ENCODE measurements at regions not wholly inside any gene's neighbourhood (a gene's known extent, or its start where the extent isn't known, plus 50 kb on each side); places are given as distances from the start of the nearest gene placed in this dataset.

- POLR2A ChIA-PET, result no interaction called here
- no peaks in the 10 kb centered on the region for H3K4me1 Mint-ChIP-seq (ENCODE audit: low read depth)
- CTCF ChIA-PET, result no interaction called here
These were observed 552.1 kb downstream of the DCDC2C start for GRCh38 chr2:4255491-4255890.

GRCh38 chr2:4256351-4256750 lies 553.0 kb downstream of the DCDC2C start:
- no peak for DNase-seq
- Mint-ChIP-seq H3K4me1 (ENCODE audit: low read depth) (no peaks in the 10 kb centered on the region), H3K36me3 (no peaks in the 10 kb centered on the region), H3K27ac (no peak overlapping the region), H3K9me3 (peaks cover 12% of the 10 kb centered on the region), H3K27me3 (no peaks in the 10 kb centered on the region), H3K4me3 (no peak overlapping the region)
- ChIA-PET POLR2A (no interaction called here), CTCF (no interaction called here)
- intact Hi-C loops (cut with micrococcal nuclease), result no loop called here

More at GRCh38 chr2:4255491-4255890, 552.1 kb downstream of the DCDC2C start:
- Mint-ChIP-seq H3K4me3 (no peak overlapping the region), H3K9me3 (peaks cover 9% of the 10 kb centered on the region), H3K27me3 (no peaks in the 10 kb centered on the region), H3K27ac (no peak overlapping the region), H3K36me3 (no peaks in the 10 kb centered on the region)
- intact Hi-C loops (cut with micrococcal nuclease), result no loop called here
- DNase-seq, result no peak

- peaks cover 10% of the 10 kb centered on the region for H3K9me3 Mint-ChIP-seq
- intact Hi-C loops (cut with micrococcal nuclease), result no loop called here
- no peaks in the 10 kb centered on the region for H3K4me1 Mint-ChIP-seq (ENCODE audit: low read depth)
- no peaks in the 10 kb centered on the region for H3K36me3 Mint-ChIP-seq
- no peak overlapping the region for H3K27ac Mint-ChIP-seq
- H3K27me3 Mint-ChIP-seq, result no peaks in the 10 kb centered on the region
- CTCF ChIA-PET, result no interaction called here
- H3K4me3 Mint-ChIP-seq, result no peak overlapping the region
- POLR2A ChIA-PET, result no interaction called here
- no peak for DNase-seq
These were observed 555.2 kb downstream of the DCDC2C start for GRCh38 chr2:4258563-4258962.

GRCh38 chr2:4265936-4266335 lies 562.6 kb downstream of the DCDC2C start:
- intact Hi-C loops (cut with micrococcal nuclease), result no loop called here
- Mint-ChIP-seq H3K27ac (no peak overlapping the region), H3K4me3 (no peak overlapping the region), H3K4me1 (ENCODE audit: low read depth) (no peaks in the 10 kb centered on the region), H3K27me3 (no peaks in the 10 kb centered on the region), H3K36me3 (no peaks in the 10 kb centered on the region), H3K9me3 (peaks cover 4% of the 10 kb centered on the region)
- DNase-seq, result no peak
- ChIA-PET CTCF (no interaction called here), POLR2A (no interaction called here)

- no peaks in the 10 kb centered on the region for H3K27me3 Mint-ChIP-seq
- H3K27ac Mint-ChIP-seq, result no peak overlapping the region
- intact Hi-C loops (cut with micrococcal nuclease), result no loop called here
- no peaks in the 10 kb centered on the region for H3K36me3 Mint-ChIP-seq
- H3K4me3 Mint-ChIP-seq, result no peak overlapping the region
- H3K9me3 Mint-ChIP-seq, result peaks cover 4% of the 10 kb centered on the region
- DNase-seq, result no peak
- ChIA-PET POLR2A (no interaction called here), CTCF (no interaction called here)
- no peaks in the 10 kb centered on the region for H3K4me1 Mint-ChIP-seq (ENCODE audit: low read depth)
These were observed 566.5 kb downstream of the DCDC2C start for GRCh38 chr2:4269885-4270284.

GRCh38 chr2:4272261-4272858 lies 569.0 kb downstream of the DCDC2C start:
- Mint-ChIP-seq H3K36me3 (no peaks in the 10 kb centered on the region), H3K4me1 (ENCODE audit: low read depth) (no peaks in the 10 kb centered on the region), H3K27me3 (no peaks in the 10 kb centered on the region), H3K9me3 (peaks cover 7% of the 10 kb centered on the region), H3K27ac (no peak overlapping the region), H3K4me3 (no peak overlapping the region)
- POLR2A ChIA-PET, result no interaction called here
- intact Hi-C loops (cut with micrococcal nuclease), result no loop called here
- CTCF ChIA-PET, result no interaction called here
- DNase-seq, result no peak

- Mint-ChIP-seq H3K27me3 (no peaks in the 10 kb centered on the region), H3K9me3 (peaks cover 8% of the 10 kb centered on the region), H3K36me3 (no peaks in the 10 kb centered on the region), H3K4me1 (ENCODE audit: low read depth) (no peaks in the 10 kb centered on the region), H3K27ac (no peak overlapping the region), H3K4me3 (no peak overlapping the region)
- ChIA-PET CTCF (interaction anchor here (0.6 kb wide), 1 partner anchor 1932 kb away, joined by 3 read pairs; no protein-coding TSS in a partner anchor), POLR2A (no interaction called here)
- intact Hi-C loops (cut with micrococcal nuclease), result no loop called here
- DNase-seq, result no peak
These were observed 575.0 kb downstream of the DCDC2C start for GRCh38 chr2:4278392-4278791.

- ChIA-PET CTCF (no interaction called here), POLR2A (no interaction called here)
- Mint-ChIP-seq H3K9me3 (peaks cover 8% of the 10 kb centered on the region), H3K36me3 (no peaks in the 10 kb centered on the region), H3K4me3 (no peak overlapping the region), H3K4me1 (ENCODE audit: low read depth) (no peaks in the 10 kb centered on the region), H3K27ac (no peak overlapping the region), H3K27me3 (no peaks in the 10 kb centered on the region)
- intact Hi-C loops (cut with micrococcal nuclease), result no loop called here
- DNase-seq, result no peak
These were observed 576.1 kb downstream of the DCDC2C start for GRCh38 chr2:4279431-4279830.

GRCh38 chr2:4291430-4291829 lies 588.1 kb downstream of the DCDC2C start:
- no peaks in the 10 kb centered on the region for H3K36me3 Mint-ChIP-seq
- peaks cover 11% of the 10 kb centered on the region for H3K9me3 Mint-ChIP-seq
- no peaks in the 10 kb centered on the region for H3K4me1 Mint-ChIP-seq (ENCODE audit: low read depth)
- DNase-seq, result no peak
- H3K27ac Mint-ChIP-seq, result no peak overlapping the region
- H3K4me3 Mint-ChIP-seq, result no peak overlapping the region
- CTCF ChIA-PET, result no interaction called here
- H3K27me3 Mint-ChIP-seq, result no peaks in the 10 kb centered on the region
- POLR2A ChIA-PET, result no interaction called here
- intact Hi-C loops (cut with micrococcal nuclease), result no loop called here

- H3K27ac Mint-ChIP-seq, result no peak overlapping the region
These were observed 592.3 kb downstream of the DCDC2C start for GRCh38 chr2:4295680-4296079.

GRCh38 chr2:4300616-4301015 lies 597.2 kb downstream of the DCDC2C start:
- no peak overlapping the region for H3K4me3 Mint-ChIP-seq
- H3K4me1 Mint-ChIP-seq (ENCODE audit: low read depth), result no peaks in the 10 kb centered on the region
- no peaks in the 10 kb centered on the region for H3K27me3 Mint-ChIP-seq
- H3K9me3 Mint-ChIP-seq, result peaks cover 11% of the 10 kb centered on the region
- no peak for DNase-seq
- H3K27ac Mint-ChIP-seq, result no peak overlapping the region
- H3K36me3 Mint-ChIP-seq, result no peaks in the 10 kb centered on the region
- ChIA-PET POLR2A (no interaction called here), CTCF (no interaction called here)
- intact Hi-C loops (cut with micrococcal nuclease), result no loop called here

More at GRCh38 chr2:4295680-4296079, 592.3 kb downstream of the DCDC2C start:
- no peak overlapping the region for H3K4me3 Mint-ChIP-seq
- DNase-seq, result no peak
- H3K36me3 Mint-ChIP-seq, result no peaks in the 10 kb centered on the region
- CTCF ChIA-PET, result no interaction called here
- H3K9me3 Mint-ChIP-seq, result peaks cover 10% of the 10 kb centered on the region
- H3K27me3 Mint-ChIP-seq, result no peaks in the 10 kb centered on the region
- POLR2A ChIA-PET, result no interaction called here
- intact Hi-C loops (cut with micrococcal nuclease), result no loop called here
- no peaks in the 10 kb centered on the region for H3K4me1 Mint-ChIP-seq (ENCODE audit: low read depth)

- Mint-ChIP-seq H3K9me3 (peaks cover 4% of the 10 kb centered on the region), H3K27me3 (no peaks in the 10 kb centered on the region), H3K36me3 (no peaks in the 10 kb centered on the region), H3K27ac (no peak overlapping the region), H3K4me3 (no peak overlapping the region), H3K4me1 (ENCODE audit: low read depth) (no peaks in the 10 kb centered on the region)
- ChIA-PET CTCF (no interaction called here), POLR2A (no interaction called here)
- no peak for DNase-seq
- intact Hi-C loops (cut with micrococcal nuclease), result no loop called here
These were observed 621.2 kb downstream of the DCDC2C start for GRCh38 chr2:4324531-4324930.

- intact Hi-C loops (cut with micrococcal nuclease), result no loop called here
- CTCF ChIA-PET, result no interaction called here
- H3K9me3 Mint-ChIP-seq, result peaks cover 14% of the 10 kb centered on the region
- H3K4me3 Mint-ChIP-seq, result no peak overlapping the region
- POLR2A ChIA-PET, result no interaction called here
- no peaks in the 10 kb centered on the region for H3K4me1 Mint-ChIP-seq (ENCODE audit: low read depth)
- H3K27me3 Mint-ChIP-seq, result no peaks in the 10 kb centered on the region
- no peaks in the 10 kb centered on the region for H3K36me3 Mint-ChIP-seq
- no peak overlapping the region for H3K27ac Mint-ChIP-seq
- DNase-seq, result no peak
These were observed 633.5 kb downstream of the DCDC2C start for GRCh38 chr2:4336864-4337263.

- Mint-ChIP-seq H3K4me1 (ENCODE audit: low read depth) (no peaks in the 10 kb centered on the region), H3K27me3 (no peaks in the 10 kb centered on the region), H3K36me3 (no peaks in the 10 kb centered on the region), H3K4me3 (no peak overlapping the region), H3K9me3 (peaks cover 16% of the 10 kb centered on the region), H3K27ac (no peak overlapping the region)
- DNase-seq, result no peak
- intact Hi-C loops (cut with micrococcal nuclease), result no loop called here
- ChIA-PET POLR2A (no interaction called here), CTCF (no interaction called here)
These were observed 635.0 kb downstream of the DCDC2C start for GRCh38 chr2:4338345-4338744.

Data from activated CD4-positive, alpha-beta memory T cell treated with anti-CD3 and anti-CD28 coated beads for 36 hours (primary cell).